ENCODE measurements at regions not wholly inside any gene's neighbourhood (a gene's known extent, or its start where the extent isn't known, plus 50 kb on each side); places are given as distances from the start of the nearest gene placed in this dataset.
"Not testable (repeated sequence)": the region's sequence is repeated elsewhere in the genome, so short reads cannot be mapped to it uniquely, and the experiment has no call there.

DNA sequence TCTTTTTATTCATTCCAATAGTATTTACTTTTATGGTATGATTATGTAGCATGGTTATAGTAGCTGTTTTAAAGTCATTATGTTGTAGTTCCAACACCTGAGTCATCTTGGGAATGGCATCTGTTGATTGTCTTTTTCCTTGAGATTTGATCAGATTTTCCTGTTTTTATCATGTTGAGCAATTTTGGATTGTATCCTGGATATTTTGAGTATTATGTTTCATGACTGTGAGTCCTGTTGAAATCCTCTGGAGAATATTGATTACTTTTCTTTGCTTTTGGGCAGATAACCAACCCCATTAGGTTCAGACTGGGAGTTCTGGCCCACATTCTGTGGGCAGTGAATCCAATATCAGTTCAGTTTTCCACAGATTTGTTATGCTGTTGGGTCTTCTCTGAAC is 163.2 kb upstream of the SPRED2 start:
- Mint-ChIP-seq H3K36me3 (ENCODE audit: low read depth) (no peaks in the 10 kb centered on the region), H3K27ac (no peak overlapping the region), H3K27me3 (ENCODE audit: low read depth) (peaks cover 19% of the 10 kb centered on the region), H3K4me3 (no peak overlapping the region), H3K9me3 (no peaks in the 10 kb centered on the region), H3K4me1 (ENCODE audit: low read depth) (no peaks in the 10 kb centered on the region)

DNA sequence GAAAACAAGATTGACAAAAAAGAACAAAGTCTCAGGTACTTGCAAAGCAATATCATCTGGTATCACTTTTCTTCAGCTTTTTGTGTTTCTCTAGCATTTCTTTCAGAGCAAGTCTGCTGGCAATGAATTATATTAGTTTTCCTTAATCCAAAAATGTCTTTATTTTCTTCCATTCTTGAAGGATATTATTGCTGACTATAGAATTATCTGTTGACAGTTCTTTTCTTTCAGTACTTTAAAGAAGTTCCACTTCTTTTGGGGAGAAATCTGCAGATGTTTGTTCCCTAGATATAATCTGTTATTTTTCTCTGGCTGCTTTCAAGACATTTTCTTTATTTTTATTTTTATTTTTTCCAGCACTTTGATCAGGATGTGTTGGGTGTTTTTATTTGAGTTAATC is 161.8 kb upstream of the SPRED2 start:
- H3K4me1 Mint-ChIP-seq (ENCODE audit: low read depth) = no peaks in the 10 kb centered on the region
- no peak overlapping the region for H3K27ac Mint-ChIP-seq
- H3K27me3 Mint-ChIP-seq (ENCODE audit: low read depth) = peaks cover 31% of the 10 kb centered on the region
- H3K36me3 Mint-ChIP-seq (ENCODE audit: low read depth) = no peaks in the 10 kb centered on the region
- H3K9me3 Mint-ChIP-seq = no peaks in the 10 kb centered on the region
- H3K4me3 Mint-ChIP-seq = no peak overlapping the region

DNA sequence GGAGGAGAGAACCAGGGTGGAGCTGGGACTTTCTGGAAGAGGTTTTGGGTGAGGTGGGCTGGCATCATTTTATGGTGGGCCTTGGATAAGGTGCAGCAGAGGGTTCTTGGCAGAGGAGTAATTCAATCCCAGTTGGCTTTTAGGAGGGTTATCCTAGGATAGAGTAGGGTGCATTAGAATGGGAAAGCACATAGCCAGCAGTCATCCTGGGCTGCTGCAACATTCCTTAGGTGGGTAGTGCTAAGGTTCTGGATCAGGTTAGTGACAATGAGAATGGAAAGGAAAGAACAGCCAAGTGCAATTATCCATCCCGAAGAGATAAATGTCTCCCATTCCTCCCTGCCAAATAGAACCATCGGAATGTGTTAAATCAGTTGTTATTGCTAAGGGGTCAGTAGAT is 157.3 kb upstream of the SPRED2 start:
- H3K36me3 Mint-ChIP-seq (ENCODE audit: low read depth) = no peaks in the 10 kb centered on the region
- H3K27ac Mint-ChIP-seq = no peak overlapping the region
- H3K4me3 Mint-ChIP-seq = no peak overlapping the region
- H3K27me3 Mint-ChIP-seq (ENCODE audit: low read depth) = peaks cover 19% of the 10 kb centered on the region
- H3K4me1 Mint-ChIP-seq (ENCODE audit: low read depth) = no peaks in the 10 kb centered on the region
- no peaks in the 10 kb centered on the region for H3K9me3 Mint-ChIP-seq

GRCh38 chr2:65587779-65588178 is 155.4 kb upstream of the SPRED2 start:
- Mint-ChIP-seq H3K36me3 (ENCODE audit: low read depth) (no peaks in the 10 kb centered on the region), H3K9me3 (no peaks in the 10 kb centered on the region), H3K4me1 (ENCODE audit: low read depth) (no peaks in the 10 kb centered on the region), H3K27ac (no peak overlapping the region), H3K4me3 (no peak overlapping the region), H3K27me3 (ENCODE audit: low read depth) (peaks cover 19% of the 10 kb centered on the region)

DNA sequence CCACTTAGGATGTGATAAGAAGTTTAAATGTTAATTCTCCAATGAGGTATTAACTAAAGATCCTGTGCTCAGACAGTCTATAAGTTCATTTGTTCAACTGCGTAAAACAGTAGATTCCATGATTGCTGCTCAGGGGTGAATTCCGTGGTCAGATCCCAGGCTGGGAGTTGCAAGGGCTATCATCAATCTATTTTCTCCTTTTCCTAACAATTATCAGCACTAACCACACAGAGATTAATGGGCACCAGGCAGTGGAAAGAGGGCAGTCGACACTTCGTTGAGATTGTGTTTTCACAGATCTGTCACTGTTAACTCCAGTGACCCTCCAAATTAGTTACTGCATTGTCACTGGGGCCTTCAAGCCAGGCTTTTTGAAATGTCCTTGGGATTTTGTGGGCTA is 154.1 kb upstream of the SPRED2 start:
- Mint-ChIP-seq H3K9me3 (no peaks in the 10 kb centered on the region), H3K27ac (no peak overlapping the region), H3K27me3 (ENCODE audit: low read depth) (peaks cover 15% of the 10 kb centered on the region), H3K4me1 (ENCODE audit: low read depth) (no peaks in the 10 kb centered on the region), H3K4me3 (no peak overlapping the region), H3K36me3 (ENCODE audit: low read depth) (no peaks in the 10 kb centered on the region)

GRCh38 chr2:65583061-65583460 is 150.7 kb upstream of the SPRED2 start:
- no peaks in the 10 kb centered on the region for H3K9me3 Mint-ChIP-seq
- H3K27ac Mint-ChIP-seq = no peak overlapping the region
- no peak overlapping the region for H3K4me3 Mint-ChIP-seq
- no peaks in the 10 kb centered on the region for H3K36me3 Mint-ChIP-seq (ENCODE audit: low read depth)
- peaks cover 4% of the 10 kb centered on the region for H3K27me3 Mint-ChIP-seq (ENCODE audit: low read depth)
- H3K4me1 Mint-ChIP-seq (ENCODE audit: low read depth) = no peaks in the 10 kb centered on the region

- no peak overlapping the region for H3K27ac Mint-ChIP-seq
- H3K9me3 Mint-ChIP-seq = no peaks in the 10 kb centered on the region
- H3K27me3 Mint-ChIP-seq (ENCODE audit: low read depth) = peaks cover 4% of the 10 kb centered on the region
- no peaks in the 10 kb centered on the region for H3K4me1 Mint-ChIP-seq (ENCODE audit: low read depth)
- H3K36me3 Mint-ChIP-seq (ENCODE audit: low read depth) = no peaks in the 10 kb centered on the region
- no peak overlapping the region for H3K4me3 Mint-ChIP-seq
These were observed 150.0 kb upstream of the SPRED2 start for GRCh38 chr2:65582364-65582763.

DNA sequence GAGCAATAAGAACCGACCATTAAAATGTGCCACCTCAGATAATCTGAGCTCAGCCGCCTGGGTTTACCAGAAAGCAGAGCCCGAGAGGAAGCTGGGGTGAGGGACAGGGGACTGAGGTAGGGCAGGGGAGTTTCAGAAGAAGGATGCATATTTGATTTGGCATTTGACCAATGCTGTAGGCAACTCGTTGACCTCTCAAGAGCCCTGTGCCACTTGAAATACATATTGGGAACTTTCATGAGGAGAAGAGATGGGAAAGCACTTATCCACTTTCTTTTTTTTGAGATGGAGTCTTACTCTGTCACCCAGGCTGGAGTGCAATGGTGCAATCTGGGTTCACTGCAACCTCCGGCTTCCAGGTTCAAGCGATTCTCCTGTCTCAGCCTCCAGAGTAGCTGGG is 148.4 kb upstream of the SPRED2 start:
- H3K27me3 Mint-ChIP-seq (ENCODE audit: low read depth) = peaks cover 15% of the 10 kb centered on the region
- H3K4me3 Mint-ChIP-seq = no peak overlapping the region
- no peaks in the 10 kb centered on the region for H3K36me3 Mint-ChIP-seq (ENCODE audit: low read depth)
- H3K9me3 Mint-ChIP-seq = no peaks in the 10 kb centered on the region
- H3K4me1 Mint-ChIP-seq (ENCODE audit: low read depth) = no peaks in the 10 kb centered on the region
- H3K27ac Mint-ChIP-seq = no peak overlapping the region

DNA sequence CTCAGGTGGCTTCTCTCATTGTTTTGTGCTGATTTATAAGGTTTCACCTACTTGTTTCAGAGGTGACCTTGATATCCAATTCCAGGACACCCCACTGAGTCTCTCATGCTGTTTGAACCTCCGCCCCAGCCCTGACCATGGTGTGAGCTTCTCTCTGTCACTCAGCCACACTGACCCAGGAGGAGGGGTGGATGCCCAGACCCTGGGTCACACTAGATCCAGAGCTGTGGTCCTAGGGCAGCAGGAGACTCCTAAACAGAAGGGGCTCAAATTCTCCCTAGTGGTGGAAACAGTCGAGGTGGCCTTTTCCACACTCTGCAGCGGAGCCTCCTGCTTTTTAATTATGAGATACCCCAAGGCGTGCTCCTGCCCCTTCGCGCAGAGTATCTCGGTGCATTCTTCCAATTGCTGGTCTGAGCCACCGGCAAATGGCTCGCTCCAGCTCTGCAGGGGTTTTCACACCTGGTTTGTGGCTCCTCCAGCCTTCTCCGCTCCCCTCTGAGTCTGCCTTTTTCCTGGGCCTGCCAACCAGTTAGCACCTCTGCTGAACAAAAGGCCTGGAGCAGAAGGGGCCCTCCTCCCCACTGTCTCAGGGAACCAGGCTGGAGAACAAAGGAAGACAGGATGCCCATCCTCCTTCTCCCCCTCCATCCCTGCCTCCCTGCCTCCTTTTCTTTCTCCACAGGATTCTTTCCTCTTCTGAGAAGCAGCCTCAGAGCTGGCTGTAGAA is 147.3 kb upstream of the SPRED2 start:
- Mint-ChIP-seq H3K9me3 (no peaks in the 10 kb centered on the region), H3K4me1 (ENCODE audit: low read depth) (no peaks in the 10 kb centered on the region), H3K27me3 (ENCODE audit: low read depth) (peaks cover 25% of the 10 kb centered on the region), H3K36me3 (ENCODE audit: low read depth) (no peaks in the 10 kb centered on the region), H3K4me3 (no peak overlapping the region), H3K27ac (no peak overlapping the region)

- no peak overlapping the region for H3K27ac Mint-ChIP-seq
- peaks cover 3% of the 10 kb centered on the region for H3K4me1 Mint-ChIP-seq (ENCODE audit: low read depth)
- H3K4me3 Mint-ChIP-seq = no peak overlapping the region
- no peaks in the 10 kb centered on the region for H3K36me3 Mint-ChIP-seq (ENCODE audit: low read depth)
- no peaks in the 10 kb centered on the region for H3K9me3 Mint-ChIP-seq
- H3K27me3 Mint-ChIP-seq (ENCODE audit: low read depth) = peaks cover 30% of the 10 kb centered on the region
These were observed 145.3 kb upstream of the SPRED2 start for GRCh38 chr2:65577654-65578053.

GRCh38 chr2:65576861-65577601 is 144.6 kb upstream of the SPRED2 start:
- H3K4me3 Mint-ChIP-seq = no peak overlapping the region

DNA sequence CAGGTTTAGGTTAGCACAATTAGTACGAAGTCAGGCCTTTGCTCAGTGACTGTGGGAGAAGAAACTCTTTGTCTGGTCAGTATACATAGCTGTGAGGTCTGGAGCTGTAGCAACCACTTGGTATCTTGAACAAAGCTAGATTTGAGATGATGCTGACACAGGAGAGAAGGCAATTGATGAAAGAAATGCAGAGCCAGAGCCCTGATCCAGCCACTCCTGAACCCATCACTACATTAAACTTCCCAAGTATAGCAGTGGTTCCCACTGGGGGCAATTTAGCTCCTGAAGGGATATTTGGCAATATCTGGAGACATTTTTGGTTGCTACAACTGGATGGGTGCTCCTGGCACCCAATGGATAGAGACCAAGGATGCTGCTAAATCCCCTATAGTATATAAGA is 143.9 kb upstream of the SPRED2 start:
- no peak overlapping the region for H3K27ac Mint-ChIP-seq
- no peaks in the 10 kb centered on the region for H3K9me3 Mint-ChIP-seq
- H3K4me1 Mint-ChIP-seq (ENCODE audit: low read depth) = peaks cover 3% of the 10 kb centered on the region
- H3K36me3 Mint-ChIP-seq (ENCODE audit: low read depth) = no peaks in the 10 kb centered on the region
- H3K4me3 Mint-ChIP-seq = no peak overlapping the region
- peaks cover 30% of the 10 kb centered on the region for H3K27me3 Mint-ChIP-seq (ENCODE audit: low read depth)

More at GRCh38 chr2:65576861-65577601, 144.6 kb upstream of the SPRED2 start:
- Mint-ChIP-seq H3K36me3 (ENCODE audit: low read depth) (no peaks in the 10 kb centered on the region), H3K4me1 (ENCODE audit: low read depth) (peaks cover 3% of the 10 kb centered on the region), H3K9me3 (no peaks in the 10 kb centered on the region), H3K27ac (no peak overlapping the region), H3K27me3 (ENCODE audit: low read depth) (peaks cover 30% of the 10 kb centered on the region)

- peaks cover 3% of the 10 kb centered on the region for H3K4me1 Mint-ChIP-seq (ENCODE audit: low read depth)
- no peaks in the 10 kb centered on the region for H3K36me3 Mint-ChIP-seq (ENCODE audit: low read depth)
- H3K27ac Mint-ChIP-seq = no peak overlapping the region
- no peaks in the 10 kb centered on the region for H3K9me3 Mint-ChIP-seq
- H3K27me3 Mint-ChIP-seq (ENCODE audit: low read depth) = peaks cover 33% of the 10 kb centered on the region
- no peak overlapping the region for H3K4me3 Mint-ChIP-seq
These were observed 142.6 kb upstream of the SPRED2 start for GRCh38 chr2:65574993-65575392.

DNA sequence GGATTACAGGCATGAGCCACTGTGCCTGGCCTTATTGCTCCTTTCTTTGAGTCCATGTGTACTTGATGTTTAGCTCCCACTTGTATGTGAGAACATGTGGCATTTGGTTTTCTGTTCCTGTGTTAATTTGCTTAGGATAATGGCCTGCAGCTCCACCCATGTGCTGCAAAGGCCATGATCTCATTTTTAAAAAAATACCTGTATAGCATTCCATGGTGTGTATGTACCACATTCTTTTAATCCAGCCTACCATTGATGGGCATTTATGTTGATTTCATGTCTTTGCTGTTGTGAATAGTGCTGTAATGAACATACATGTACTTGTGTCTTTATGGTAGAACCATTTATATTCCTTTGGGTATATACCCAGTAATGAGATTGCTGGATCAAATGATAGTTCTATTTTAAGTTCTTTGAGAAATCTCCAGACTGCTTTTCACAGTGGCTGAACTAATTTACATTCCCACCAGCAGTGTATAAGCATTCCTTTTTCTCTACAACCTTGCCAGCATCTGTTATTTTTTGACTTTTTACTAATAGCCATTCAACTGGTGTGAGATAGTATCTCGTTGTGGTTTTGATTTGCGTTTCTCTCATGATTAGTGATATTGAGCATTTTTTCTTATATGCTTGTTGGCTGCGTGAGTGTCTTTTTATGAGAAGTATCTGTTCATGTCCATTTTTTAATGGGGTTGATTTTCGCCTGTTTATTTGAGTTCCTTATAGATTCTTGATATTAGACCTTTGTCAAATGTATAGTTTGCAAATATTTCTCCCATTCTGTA is 136.4 kb upstream of the SPRED2 start:
- not testable (repeated sequence) for H3K9me3 Mint-ChIP-seq; H3K4me1 Mint-ChIP-seq (ENCODE audit: low read depth); H3K4me3 Mint-ChIP-seq; H3K36me3 Mint-ChIP-seq (ENCODE audit: low read depth); H3K27ac Mint-ChIP-seq
- H3K27me3 Mint-ChIP-seq (ENCODE audit: low read depth) = peaks cover 22% of the 10 kb centered on the region

DNA sequence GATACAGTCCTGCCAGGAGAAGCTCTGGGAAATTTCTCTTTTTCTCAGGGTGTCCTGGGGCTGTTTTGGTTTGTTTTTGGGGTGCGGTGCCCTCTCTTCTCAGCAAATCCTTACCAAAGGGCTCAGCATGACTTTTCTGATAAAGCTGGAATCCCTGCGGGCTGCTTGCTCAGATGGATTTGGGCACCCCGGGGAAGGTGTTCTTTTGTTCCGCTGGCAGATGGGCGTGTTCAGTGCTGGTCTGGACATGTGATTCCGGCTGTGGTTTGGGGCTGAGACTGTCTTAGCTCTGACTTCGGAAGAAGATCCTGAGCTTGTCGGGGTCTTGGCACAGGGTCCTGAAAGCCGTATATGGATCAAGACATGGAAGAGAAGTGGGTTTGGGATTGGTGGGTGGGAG is 134.2 kb upstream of the SPRED2 start:
- H3K36me3 Mint-ChIP-seq (ENCODE audit: low read depth) = no peaks in the 10 kb centered on the region
- H3K4me3 Mint-ChIP-seq = no peak overlapping the region
- H3K4me1 Mint-ChIP-seq (ENCODE audit: low read depth) = peaks cover 3% of the 10 kb centered on the region
- no peak overlapping the region for H3K27ac Mint-ChIP-seq
- peaks cover 22% of the 10 kb centered on the region for H3K27me3 Mint-ChIP-seq (ENCODE audit: low read depth)
- no peaks in the 10 kb centered on the region for H3K9me3 Mint-ChIP-seq
